GM06990 (cell line): ENCODE measurements at regions not wholly inside any gene's neighbourhood (a gene's known extent, or its start where the extent isn't known, plus 50 kb on each side); places are given as distances from the start of the nearest gene placed in this dataset.

Experiments used
- DNase-seq: peaks from one replicate; pipeline ENCODE4 v3.0.0-alpha.2; 2011; ENCODE audit not compliant: insufficient read length; ENCODE audit errors: extremely low read depth
- H3K27me3 ChIP-seq: replicated peaks from 2 replicates; pipeline ENCODE4 v1.6.0; 2011; ENCODE audit warnings: low read length; ENCODE audit not compliant: control insufficient read depth, insufficient read depth
- H3K36me3 ChIP-seq: 2 replicates; pipeline ENCODE4 v1.5.1; 2011; ENCODE audit warnings: low read length; ENCODE audit not compliant: control insufficient read depth, insufficient read depth
- H3K4me3 ChIP-seq: replicated peaks from 2 replicates; pipeline ENCODE4 v1.5.1; 2011; ENCODE audit warnings: low read depth, mild to moderate bottlenecking, control low read depth, low read length
- TF ChIP-seq, protein P1 (sequence below): IDR thresholded peaks from 2 replicates; pipeline ENCODE4 v1.5.1; 2011; ENCODE audit warnings: low read length, control low read depth, mild to moderate bottlenecking, inconsistent platforms; ENCODE audit not compliant: insufficient read depth, poor library complexity, severe bottlenecking

DNA sequence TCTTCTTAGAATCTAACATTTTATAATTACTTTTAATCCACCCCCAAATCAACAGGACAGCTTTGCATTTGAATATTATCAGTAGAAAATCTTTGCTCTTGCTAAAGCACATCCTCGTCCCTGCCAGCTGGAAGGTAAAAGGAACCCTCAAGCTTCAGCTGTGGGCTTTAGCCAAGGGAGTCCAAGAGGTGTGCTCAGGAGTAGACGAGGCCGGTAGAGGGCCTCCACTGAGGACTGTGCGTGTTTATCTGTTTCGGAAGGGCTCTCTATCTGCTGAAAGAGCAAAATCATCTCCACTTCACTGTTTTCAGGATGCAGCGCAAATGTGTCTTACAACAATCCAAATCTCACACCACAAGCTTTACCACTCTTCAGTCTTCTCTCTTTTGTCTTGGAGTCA, 257.4 kb upstream of the IL12A start:
- Histone ChIP-seq H3K36me3 (no peaks in the 10 kb centered on the region), H3K27me3 (no peaks in the 10 kb centered on the region; the same call in 1 of the 2 replicates), H3K4me3 (no peak overlapping the region)
- TF ChIP-seq, protein P1, sequence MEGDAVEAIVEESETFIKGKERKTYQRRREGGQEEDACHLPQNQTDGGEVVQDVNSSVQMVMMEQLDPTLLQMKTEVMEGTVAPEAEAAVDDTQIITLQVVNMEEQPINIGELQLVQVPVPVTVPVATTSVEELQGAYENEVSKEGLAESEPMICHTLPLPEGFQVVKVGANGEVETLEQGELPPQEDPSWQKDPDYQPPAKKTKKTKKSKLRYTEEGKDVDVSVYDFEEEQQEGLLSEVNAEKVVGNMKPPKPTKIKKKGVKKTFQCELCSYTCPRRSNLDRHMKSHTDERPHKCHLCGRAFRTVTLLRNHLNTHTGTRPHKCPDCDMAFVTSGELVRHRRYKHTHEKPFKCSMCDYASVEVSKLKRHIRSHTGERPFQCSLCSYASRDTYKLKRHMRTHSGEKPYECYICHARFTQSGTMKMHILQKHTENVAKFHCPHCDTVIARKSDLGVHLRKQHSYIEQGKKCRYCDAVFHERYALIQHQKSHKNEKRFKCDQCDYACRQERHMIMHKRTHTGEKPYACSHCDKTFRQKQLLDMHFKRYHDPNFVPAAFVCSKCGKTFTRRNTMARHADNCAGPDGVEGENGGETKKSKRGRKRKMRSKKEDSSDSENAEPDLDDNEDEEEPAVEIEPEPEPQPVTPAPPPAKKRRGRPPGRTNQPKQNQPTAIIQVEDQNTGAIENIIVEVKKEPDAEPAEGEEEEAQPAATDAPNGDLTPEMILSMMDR, result no peak
- DNase-seq, result no peak

DNA sequence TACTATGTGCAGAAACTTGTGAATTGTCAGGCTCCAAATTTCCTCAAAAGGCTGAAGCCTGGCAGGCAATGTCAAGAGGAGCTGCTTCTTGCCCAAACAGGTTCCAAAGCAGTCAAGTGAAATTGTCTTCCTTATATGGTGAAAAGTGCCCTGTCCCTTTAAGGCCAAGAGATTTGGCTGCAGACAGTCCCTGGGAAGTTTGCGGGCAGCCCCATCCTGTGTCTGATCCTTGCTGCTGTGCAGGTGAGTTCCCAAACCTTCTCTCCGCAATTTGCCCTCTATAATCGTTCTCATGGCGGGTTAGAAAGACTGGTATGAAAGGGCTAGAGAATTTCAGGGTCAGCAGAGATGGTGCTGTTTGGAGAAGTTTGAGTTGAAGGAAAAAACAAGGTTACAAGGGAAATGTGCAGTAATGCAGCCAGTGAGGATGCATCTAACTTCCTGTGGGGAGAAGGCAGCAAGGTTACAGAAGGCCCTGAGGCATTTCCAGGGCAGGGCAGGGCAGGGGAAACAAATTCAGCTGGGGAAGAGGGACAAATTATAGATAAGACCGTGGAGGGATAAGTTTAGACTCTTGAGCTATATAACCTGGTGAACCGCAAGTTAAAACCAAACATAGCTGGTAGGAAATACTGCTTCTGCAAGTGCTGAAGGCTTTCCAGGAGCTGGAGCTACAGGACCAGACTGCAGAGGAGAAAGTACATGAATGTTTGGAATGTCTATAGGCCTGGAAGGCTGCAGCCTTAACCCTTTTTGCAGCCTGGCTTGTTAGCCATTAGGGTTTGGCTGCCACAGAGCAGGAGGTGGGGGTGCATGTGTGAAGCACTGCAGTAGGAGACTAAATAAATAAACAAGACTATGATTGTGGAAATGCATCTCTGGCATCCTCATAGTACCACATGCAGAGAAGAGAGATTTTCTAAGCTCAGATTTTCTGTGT, 256.2 kb upstream of the IL12A start:
- TF ChIP-seq, protein P1, result no peak
- Histone ChIP-seq H3K4me3 (no peak overlapping the region), H3K36me3 (no peaks in the 10 kb centered on the region), H3K27me3 (no peaks in the 10 kb centered on the region; the same call in 1 of the 2 replicates)
- DNase-seq, result no peak

DNA sequence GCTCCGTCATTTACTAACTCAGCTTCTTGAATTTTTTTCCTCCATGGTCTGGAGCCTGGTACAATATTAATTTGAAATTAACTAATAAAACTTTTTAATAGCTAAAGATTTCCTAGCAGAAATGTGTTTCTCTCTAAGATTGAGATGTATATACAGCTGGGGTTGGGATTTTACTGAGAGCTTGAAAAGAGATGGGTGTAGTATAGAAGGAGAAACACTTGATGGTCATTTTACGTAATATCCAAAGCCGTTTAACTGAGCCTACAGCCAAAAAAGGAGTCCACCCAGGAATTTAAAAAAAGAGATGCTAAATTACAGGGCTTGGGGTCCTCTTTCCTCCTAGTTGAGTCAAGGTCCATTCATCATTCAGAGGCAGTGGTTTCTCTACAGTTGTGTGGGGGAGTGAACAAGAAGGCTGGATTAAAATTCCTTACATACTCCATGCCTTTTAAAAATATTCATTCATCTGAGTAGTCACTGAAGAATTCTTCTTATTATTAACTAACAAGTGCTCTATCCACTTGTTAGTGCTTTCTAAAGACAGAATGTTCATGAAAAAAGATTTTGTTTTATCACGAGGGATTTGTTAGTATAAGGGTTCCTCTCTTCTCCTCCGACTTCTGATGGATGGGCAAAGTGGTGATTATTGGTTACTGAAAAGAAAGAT, 255.3 kb upstream of the IL12A start:
- Histone ChIP-seq H3K27me3 (no peaks in the 10 kb centered on the region; the same call in 1 of the 2 replicates), H3K4me3 (no peak overlapping the region), H3K36me3 (no peaks in the 10 kb centered on the region)
- TF ChIP-seq, protein P1, result no peak
- no peak for DNase-seq

DNA sequence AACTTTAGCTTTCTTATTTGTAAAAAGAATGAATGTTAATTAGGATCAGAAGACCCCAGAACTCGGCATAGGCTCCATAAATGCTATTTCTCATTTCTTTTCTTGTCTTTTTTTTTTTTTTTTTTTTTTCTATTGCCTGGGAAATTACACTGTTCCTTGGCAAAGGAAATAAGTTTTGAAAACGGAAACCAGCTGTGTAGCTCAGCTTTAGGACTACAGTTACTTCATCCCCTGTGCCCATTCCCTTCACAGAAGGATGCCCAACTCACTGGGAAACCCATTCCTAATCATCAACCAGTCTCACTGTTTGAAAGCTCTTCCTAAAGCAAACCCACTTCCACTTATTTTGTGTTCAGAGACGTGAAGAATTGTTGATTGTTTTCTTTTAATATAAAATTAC, 254.0 kb upstream of the IL12A start:
- TF ChIP-seq, protein P1, result no peak
- H3K36me3 ChIP-seq, result no peaks in the 10 kb centered on the region
- H3K27me3 ChIP-seq, result no peaks in the 10 kb centered on the region; the same call in 1 of the 2 replicates
- DNase-seq, result no peak
- no peak overlapping the region for H3K4me3 ChIP-seq

DNA sequence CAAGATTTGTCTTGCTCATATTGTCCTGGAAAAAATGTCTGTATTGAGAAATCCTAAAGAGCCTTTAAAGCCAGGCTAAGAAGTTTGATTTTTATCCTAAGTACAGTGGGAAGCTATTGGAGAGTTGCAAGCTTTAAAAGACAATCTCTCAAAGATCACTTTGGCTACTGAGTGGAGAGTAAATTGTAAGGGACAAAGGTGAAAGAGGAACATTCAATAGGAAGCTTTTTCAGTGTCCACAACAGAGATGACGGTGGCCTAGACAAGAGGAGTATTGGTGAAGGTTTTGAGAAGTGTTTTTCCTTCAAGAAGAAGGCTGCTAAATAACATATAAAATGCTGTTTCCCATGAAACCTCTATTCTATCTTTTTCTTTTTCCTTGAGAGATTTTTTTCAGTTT, 249.5 kb upstream of the IL12A start:
- Histone ChIP-seq H3K4me3 (no peak overlapping the region), H3K27me3 (no peaks in the 10 kb centered on the region; the same call in 1 of the 2 replicates), H3K36me3 (no peaks in the 10 kb centered on the region)
- no peak for DNase-seq
- TF ChIP-seq, protein P1, result no peak
